ENCODE measurements at regions not wholly inside any gene's neighbourhood (a gene's known extent, or its start where the extent isn't known, plus 50 kb on each side); places are given as distances from the start of the nearest gene placed in this dataset.
"Not testable (repeated sequence)": the region's sequence is repeated elsewhere in the genome, so short reads cannot be mapped to it uniquely, and the experiment has no call there.

- DNase-seq (ENCODE audit: low spot score) = no peak
Observed at GRCh38 chr5:15384176-15384575, 115.8 kb upstream of the FBXL7 start.

- DNase-seq (ENCODE audit: low spot score) = peak; percentile 47
Observed at GRCh38 chr5:15383469-15383868, 116.5 kb upstream of the FBXL7 start.

GRCh38 chr5:15383021-15383420, 117.0 kb upstream of the FBXL7 start:
- no peak for DNase-seq (ENCODE audit: low spot score)

- DNase-seq (ENCODE audit: low spot score) = no peak
Observed at GRCh38 chr5:15377573-15378340, 122.2 kb upstream of the FBXL7 start.

- no peak for DNase-seq (ENCODE audit: low spot score)
Observed at GRCh38 chr5:15376803-15377202, 123.2 kb upstream of the FBXL7 start.

GRCh38 chr5:15376088-15376487, 123.9 kb upstream of the FBXL7 start:
- DNase-seq (ENCODE audit: low spot score) = peak; percentile 8

GRCh38 chr5:15375559-15375958, 124.4 kb upstream of the FBXL7 start:
- no peak for DNase-seq (ENCODE audit: low spot score)

GRCh38 chr5:15374886-15375285, 125.1 kb upstream of the FBXL7 start:
- no peak for DNase-seq (ENCODE audit: low spot score)

GRCh38 chr5:15373151-15373550, 126.8 kb upstream of the FBXL7 start:
- DNase-seq (ENCODE audit: low spot score) = no peak

GRCh38 chr5:15371184-15371583, 128.8 kb upstream of the FBXL7 start:
- no peak for DNase-seq (ENCODE audit: low spot score)

GRCh38 chr5:15368835-15369234, 131.1 kb upstream of the FBXL7 start:
- no peak for DNase-seq (ENCODE audit: low spot score)

- DNase-seq (ENCODE audit: low spot score) = no peak
Observed at GRCh38 chr5:15367489-15367888, 132.5 kb upstream of the FBXL7 start.

GRCh38 chr5:15366676-15367391, 133.1 kb upstream of the FBXL7 start:
- peak; percentile 18 for DNase-seq (ENCODE audit: low spot score)

- DNase-seq (ENCODE audit: low spot score) = no peak
Observed at GRCh38 chr5:15365070-15365469, 134.9 kb upstream of the FBXL7 start.

- DNase-seq (ENCODE audit: low spot score) = peak; percentile 12
Observed at GRCh38 chr5:15363601-15364000, 136.4 kb upstream of the FBXL7 start.

GRCh38 chr5:15357092-15357453, 142.9 kb upstream of the FBXL7 start:
- DNase-seq (ENCODE audit: low spot score) = not testable (repeated sequence)

GRCh38 chr5:15356308-15357091, 143.5 kb upstream of the FBXL7 start:
- DNase-seq (ENCODE audit: low spot score) = not testable (repeated sequence)

GRCh38 chr5:15354021-15354420, 146.0 kb upstream of the FBXL7 start:
- no peak for DNase-seq (ENCODE audit: low spot score)

GRCh38 chr5:15353086-15353645, 146.8 kb upstream of the FBXL7 start:
- DNase-seq (ENCODE audit: low spot score) = no peak

- no peak for DNase-seq (ENCODE audit: low spot score)
Observed at GRCh38 chr5:15350614-15351013, 149.4 kb upstream of the FBXL7 start.

GRCh38 chr5:15346738-15347137, 153.2 kb upstream of the FBXL7 start:
- DNase-seq (ENCODE audit: low spot score) = no peak

- DNase-seq (ENCODE audit: low spot score) = no peak
Observed at GRCh38 chr5:15344954-15345353, 155.0 kb upstream of the FBXL7 start.

All from pons (tissue), 1 donor.